H1 (cell line): ENCODE measurements at regions not wholly inside any gene's neighbourhood (a gene's known extent, or its start where the extent isn't known, plus 50 kb on each side); places are given as distances from the start of the nearest gene placed in this dataset.

ENCODE experiments used
- CTCF ChIA-PET: fragments of 300-600 bp; sonication (Branson Sonifier 250); formaldehyde crosslinking; loops from one replicate; lab custom pipeline; 2021; ENCODE audit not compliant: partially characterized antibody; lab: Charles Lee
- POLR2A ChIA-PET: fragments of 300-600 bp; sonication (Branson Sonifier 250); formaldehyde crosslinking; loops from one replicate; lab custom pipeline; 2021; ENCODE audit warnings: inconsistent platforms; ENCODE audit not compliant: partially characterized antibody; lab: Charles Lee
- DNase-seq, 2 experiments: peaks; one replicate each; pipeline versions ENCODE4 v3.0.0 to v3.0.0-alpha.2; 2010 to 2022; ENCODE audit warnings: low spot score in 2 of 2, low read depth in 1 of 2, mixed read lengths in 1 of 2
- FAIRE-seq: peaks from 2 replicates; lab custom pipeline; 2011; peaks lifted over from hg19 to GRCh38; lab: Jason Lieb, UNC
- H2AFZ ChIP-seq: 2 replicates; pipeline ENCODE4 v1.8.1; 2012; ENCODE audit warnings: low read length, inconsistent platforms
- H2AK5ac ChIP-seq: 2 replicates; pipeline ENCODE4 v1.6.1; 2013; ENCODE audit warnings: low read depth, low read length
- H2BK120ac ChIP-seq: replicated peaks from 2 replicates; pipeline ENCODE3; 2013; ENCODE audit warnings: low read depth, low read length, inconsistent platforms
- H2BK12ac ChIP-seq: 2 replicates; pipeline ENCODE4 v1.6.1; 2013; ENCODE audit warnings: low read depth, low read length
- H2BK15ac ChIP-seq: 2 replicates; pipeline ENCODE4 v1.6.1; 2013; ENCODE audit warnings: low read length
- H2BK20ac ChIP-seq: 2 replicates; pipeline ENCODE4 v1.6.1; 2013; ENCODE audit warnings: low read length
- H2BK5ac ChIP-seq: 2 replicates; pipeline ENCODE4 v1.6.1; 2013; ENCODE audit warnings: low read depth, low read length
- H3K14ac ChIP-seq: 2 replicates; pipeline ENCODE4 v1.6.1; 2013; ENCODE audit warnings: inconsistent platforms; ENCODE audit not compliant: insufficient read length
- H3K18ac ChIP-seq: 2 replicates; pipeline ENCODE4 v1.6.1; 2013; ENCODE audit warnings: low read length; ENCODE audit errors: extremely low read depth
- H3K23ac ChIP-seq: 2 replicates; pipeline ENCODE4 v1.6.1; 2013; ENCODE audit warnings: inconsistent platforms; ENCODE audit not compliant: insufficient read length
- H3K23me2 ChIP-seq: 2 replicates; pipeline ENCODE4 v1.6.1; 2013; ENCODE audit warnings: low read depth, low read length
- H3K27ac ChIP-seq: 2 replicates; pipeline ENCODE4 v1.6.1; 2011; ENCODE audit warnings: low read depth, low read length, inconsistent platforms
- H3K27me3 ChIP-seq, 4 experiments: replicated peaks in 1 of 4; 1 replicate in 1 of 4; 2 replicates in 3 of 4; pipeline versions ENCODE4 v1.6.1 to v1.8.1; 2011 to 2013; ENCODE audit warnings: low read length in 3 of 4, mild to moderate bottlenecking in 3 of 4, inconsistent platforms in 2 of 4, mixed read lengths in 2 of 4, moderate library complexity in 1 of 4; ENCODE audit not compliant: control insufficient read depth in 3 of 4, insufficient read depth in 3 of 4; ENCODE audit errors: extremely low read depth in 1 of 4
- H3K36me3 ChIP-seq, 4 experiments: 2 replicates each; pipeline versions ENCODE4 v1.6.1 to v1.8.1; 2011 to 2013; ENCODE audit warnings: mild to moderate bottlenecking in 4 of 4, low read length in 3 of 4, moderate library complexity in 2 of 4, control low read depth in 1 of 4, inconsistent platforms in 1 of 4; ENCODE audit not compliant: insufficient read depth in 4 of 4, control insufficient read depth in 2 of 4
- H3K4ac ChIP-seq: replicated peaks from 2 replicates; pipeline ENCODE3; 2013; ENCODE audit warnings: low read length, low read depth, mixed read lengths, inconsistent platforms; ENCODE audit not compliant: insufficient read length
- H3K4me1 ChIP-seq, 4 experiments: replicated peaks in 1 of 4; 1 replicate in 1 of 4; 2 replicates in 3 of 4; pipeline versions ENCODE4 v1.6.1 to v1.8.1; 2011 to 2013; ENCODE audit warnings: low read length in 3 of 4, inconsistent platforms in 2 of 4, mixed read lengths in 1 of 4; ENCODE audit not compliant: insufficient read depth in 4 of 4, control insufficient read depth in 3 of 4
- H3K4me2 ChIP-seq, 2 experiments: 2 replicates each; pipeline versions ENCODE4 v1.6.1 to v1.8.1; 2011 to 2013; ENCODE audit warnings: low read depth in 2 of 2, low read length in 2 of 2, control low read depth in 1 of 2, inconsistent platforms in 1 of 2, mild to moderate bottlenecking in 1 of 2; ENCODE audit not compliant: insufficient read depth in 1 of 2
- H3K4me3 ChIP-seq, 4 experiments: fragments of 200-600, 300-600 bp in 1 of 4; sonication (generic), shearing (Covaris generic), sonication (Bioruptor Twin) in 1 of 4; 2 replicates each; pipeline versions ENCODE4 v1.5.1 to v1.8.1; 2011 to 2016; ENCODE audit warnings: low read length in 4 of 4, low read depth in 3 of 4, control low read depth in 2 of 4, inconsistent platforms in 2 of 4, mild to moderate bottlenecking in 2 of 4, mixed read lengths in 1 of 4, moderate library complexity in 1 of 4; ENCODE audit not compliant: insufficient read depth in 2 of 4; ENCODE audit errors: extremely low read depth in 1 of 4
- H3K56ac ChIP-seq: replicated peaks from 2 replicates; pipeline ENCODE3; 2013; ENCODE audit warnings: low read depth, mild to moderate bottlenecking, mixed read lengths, low read length, inconsistent platforms; ENCODE audit not compliant: insufficient read length
- H3K79me1 ChIP-seq: 2 replicates; pipeline ENCODE4 v1.6.1; 2013; ENCODE audit warnings: low read depth, low read length, control low read depth
- H3K79me2 ChIP-seq, 2 experiments: 2 replicates each; pipeline versions ENCODE4 v1.6.1 to v1.8.1; 2012 to 2013; ENCODE audit warnings: low read length in 2 of 2, mild to moderate bottlenecking in 2 of 2, inconsistent platforms in 1 of 2; ENCODE audit not compliant: insufficient read depth in 2 of 2, control insufficient read depth in 1 of 2
- H3K9ac ChIP-seq, 4 experiments: replicated peaks in 1 of 4; 1 replicate in 1 of 4; 2 replicates in 3 of 4; pipeline versions ENCODE4 v1.6.1 to v1.8.1; 2011 to 2013; ENCODE audit warnings: low read depth in 3 of 4, low read length in 3 of 4, control low read depth in 2 of 4, mild to moderate bottlenecking in 2 of 4, moderate library complexity in 2 of 4, inconsistent platforms in 1 of 4; ENCODE audit errors: extremely low read depth in 1 of 4
- H3K9me3 ChIP-seq, 2 experiments: 2 replicates each; pipeline versions ENCODE4 v1.6.1 to v1.8.1; 2012 to 2013; ENCODE audit warnings: mild to moderate bottlenecking in 2 of 2, moderate library complexity in 2 of 2, control low read depth in 1 of 2, inconsistent platforms in 1 of 2, low read depth in 1 of 2, low read length in 1 of 2, mixed read lengths in 1 of 2; ENCODE audit not compliant: insufficient read depth in 2 of 2
- H4K20me1 ChIP-seq, 2 experiments: replicated peaks in 1 of 2; 2 replicates each; pipeline versions ENCODE3 to v1.8.1; 2011 to 2013; ENCODE audit warnings: inconsistent platforms in 2 of 2, low read length in 2 of 2, mild to moderate bottlenecking in 1 of 2; ENCODE audit not compliant: insufficient read depth in 2 of 2, control insufficient read depth in 1 of 2
- H4K5ac ChIP-seq: 2 replicates; pipeline ENCODE4 v1.6.1; 2013; ENCODE audit warnings: low read length, low read depth, mixed read lengths, inconsistent platforms; ENCODE audit not compliant: insufficient read length
- H4K8ac ChIP-seq: 2 replicates; pipeline ENCODE4 v1.8.0; 2013; ENCODE audit warnings: mild to moderate bottlenecking, moderate library complexity, low read length, inconsistent platforms; ENCODE audit not compliant: insufficient read depth; ENCODE audit errors: extremely low read depth
- H4K91ac ChIP-seq: replicated peaks from 2 replicates; pipeline ENCODE3; 2013; ENCODE audit warnings: low read length, mixed read lengths, inconsistent platforms; ENCODE audit not compliant: insufficient read length
- CREB1 ChIP-seq: IDR thresholded peaks from 2 replicates; pipeline ENCODE4 v1.6.1; 2012; ENCODE audit warnings: inconsistent platforms
- KDM5A ChIP-seq: fragments of 200-600 bp; IDR thresholded peaks from 2 replicates; pipeline ENCODE4 v1.7.1; 2012; ENCODE audit warnings: mild to moderate bottlenecking, low read length, inconsistent platforms, mixed read lengths
- POLR2AphosphoS5 ChIP-seq: IDR thresholded peaks from 2 replicates; pipeline ENCODE4 v1.6.1; 2011; ENCODE audit warnings: low read depth, low read length
- POU5F1 ChIP-seq: IDR thresholded peaks from 2 replicates; pipeline ENCODE4 v1.6.1; 2011; ENCODE audit warnings: low read depth, mild to moderate bottlenecking, low read length, moderate library complexity
- WGBS, 2 experiments: shearing (Covaris generic) in 1 of 2; methylation state at CpG; one replicate each; pipeline versions ENCODE4 v1.1.6 to v1.1.7; 2013 to 2015; ENCODE audit warnings: low lambda C conversion rate in 2 of 2, mixed read lengths in 2 of 2, inconsistent platforms in 1 of 2, low coverage in 1 of 2, missing lambda C conversion rate in 1 of 2; ENCODE audit not compliant: insufficient replicate concordance in 2 of 2, insufficient coverage in 1 of 2, insufficient read length in 1 of 2; ENCODE audit errors: extremely low coverage in 1 of 2, missing lambda C conversion rate in 1 of 2; 5-methylcytosine and 5-hydroxymethylcytosine counted together

- H3K56ac ChIP-seq: no peak overlapping the region
- no peak overlapping the region for H2BK20ac ChIP-seq
- H3K4me3 ChIP-seq: no peak overlapping the region
- H4K20me1 ChIP-seq: no peaks in the 10 kb centered on the region
- H3K79me2 ChIP-seq: no peaks in the 10 kb centered on the region
- 95% methylated on average over 10 of the region's 12 CpGs; no CpG with 5 or more reads in 1 of the 2 experiments for WGBS, 2 experiments
- H4K91ac ChIP-seq: no peak overlapping the region
- no peaks in the 10 kb centered on the region for H3K27me3 ChIP-seq
- no peak overlapping the region; the same call in 1 of the 2 replicates for H2AK5ac ChIP-seq
- ChIA-PET CTCF (no interaction called here), POLR2A (interaction anchor here (0.7 kb wide), 1 partner anchor 10 kb away, joined by 3 read pairs; no protein-coding TSS in a partner anchor)
- no peak overlapping the region for H4K8ac ChIP-seq
- 0 out of 2 replicates have a peak, but pooled peaks cover 3% of the 10 kb centered on the region for H3K23me2 ChIP-seq
- peaks cover 0 to 4% (median 0%) of the 10 kb centered on the region in 4 experiments; a peak in 1 of 7 replicates for H3K4me1 ChIP-seq
- no peak overlapping the region for H3K4me2 ChIP-seq
- H2BK12ac ChIP-seq: no peak overlapping the region
- no peak overlapping the region for H3K4ac ChIP-seq
- no peak overlapping the region for H3K27ac ChIP-seq
- no peak for DNase-seq
- H2BK120ac ChIP-seq: no peak overlapping the region
- no peak overlapping the region for H2AFZ ChIP-seq
- H3K79me1 ChIP-seq: no peaks in the 10 kb centered on the region
- H3K23ac ChIP-seq: no peak overlapping the region
- no peak overlapping the region for H3K9ac ChIP-seq
- H3K36me3 ChIP-seq: no peaks in the 10 kb centered on the region
- H4K5ac ChIP-seq: no peak overlapping the region
- H2BK5ac ChIP-seq: no peak overlapping the region
- no peak overlapping the region for H3K14ac ChIP-seq
- no peak for FAIRE-seq
- peaks cover 0 to 7% of the 10 kb centered on the region in 2 experiments; a peak in 2 of 4 replicates for H3K9me3 ChIP-seq
- no peak overlapping the region for H3K18ac ChIP-seq
- no peak overlapping the region for H2BK15ac ChIP-seq
- no peak for TF ChIP-seq CREB1
- no peak for TF ChIP-seq POU5F1
- no peak for TF ChIP-seq POLR2AphosphoS5
- TF ChIP-seq KDM5A: no peak
Observed at GRCh38 chr4:189463734-189464133, 476.9 kb upstream of the FRG1 start.
